Uterus (tissue), 2 donors: ENCODE measurements at regions not wholly inside any gene's neighbourhood (a gene's known extent, or its start where the extent isn't known, plus 50 kb on each side); places are given as distances from the start of the nearest gene placed in this dataset.

Experiments
- CTCF ChIP-seq, 4 experiments: fragments of 200-600 bp in 2 of 4; fragments of 450-650 bp in 2 of 4; sonication (generic) in 2 of 4; IDR thresholded peaks; one replicate each; pipeline ENCODE4 v1.5.1; 2016 to 2019; ENCODE audit warnings: antibody characterized with exemption in 4 of 4, mild to moderate bottlenecking in 2 of 4, moderate library complexity in 1 of 4
- POLR2A ChIP-seq, 2 donors: fragments of 450-650 bp; IDR thresholded peaks; one replicate each; pipeline ENCODE4 v1.6.1; 2016; ENCODE audit warnings: antibody characterized with exemption in 2 of 2, mild to moderate bottlenecking in 1 of 2, moderate library complexity in 1 of 2

- TF ChIP-seq CTCF (IDR thresholded peaks at IDR 0.05) (no peak), POLR2A (IDR thresholded peaks at IDR 0.05) (no peak)
These were observed 1967.5 kb downstream of the SUCLG1 start for GRCh38 chr2:82491591-82491990.
